HEK293 (cell line): ENCODE measurements at regions not wholly inside any gene's neighbourhood (a gene's known extent, or its start where the extent isn't known, plus 50 kb on each side); places are given as distances from the start of the nearest gene placed in this dataset.

Experiments used
- CTCF ChIA-PET: fragments of 350-600 bp; formaldehyde crosslinking; extraction: SDS; loops from one replicate; lab custom pipeline; 2021; ENCODE audit warnings: antibody characterized with exemption; lab: Yijun Ruan, JAX
- POLR2A ChIA-PET: fragments of 300-600 bp; formaldehyde crosslinking; extraction: SDS; loops from one replicate; lab custom pipeline; 2020; ENCODE audit warnings: antibody characterized with exemption, inconsistent platforms; lab: Yijun Ruan, JAX
- H3K27ac ChIP-seq: fragments of 200-500 bp; sonication (Bioruptor generic); 2 replicates; pipeline ENCODE4 v1.5.1; 2014; ENCODE audit warnings: low read depth, low read length, control low read depth, inconsistent platforms; ENCODE audit errors: extremely low read depth
- H3K36me3 ChIP-seq, 2 experiments: fragments of 200-500 bp in 1 of 2; sonication (Bioruptor generic) in 1 of 2; 1 replicate in 1 of 2; 2 replicates in 1 of 2; pipeline ENCODE4 v1.5.1; 2014 to 2017; ENCODE audit warnings: inconsistent platforms in 2 of 2, low read length in 2 of 2; ENCODE audit not compliant: control insufficient read depth in 2 of 2, insufficient read depth in 1 of 2
- H3K4me1 ChIP-seq: fragments of 200-500 bp; sonication (Bioruptor generic); 2 replicates; pipeline ENCODE4 v1.5.1; 2014; ENCODE audit warnings: mild to moderate bottlenecking, low read length, inconsistent platforms; ENCODE audit not compliant: control insufficient read depth, insufficient read depth
- H3K4me3 ChIP-seq: 2 replicates; pipeline ENCODE4 v1.5.1; 2011; ENCODE audit warnings: low read depth, mild to moderate bottlenecking, control low read depth, low read length, moderate library complexity
- H3K9me3 ChIP-seq: fragments of 200-500 bp; sonication (Bioruptor generic); 2 replicates; pipeline ENCODE4 v1.5.1; 2014; ENCODE audit warnings: low read depth, low read length, inconsistent platforms; ENCODE audit not compliant: control insufficient read depth, insufficient read depth
- GLIS2 ChIP-seq: fragments of 450-650 bp; formaldehyde crosslinking; IDR thresholded peaks from 2 replicates; pipeline ENCODE4 v1.5.1; 2016; ENCODE audit warnings: missing biosample characterization, missing genetic modification characterization
- INSM2 ChIP-seq: fragments of 450-650 bp; formaldehyde crosslinking; IDR thresholded peaks from 2 replicates; pipeline ENCODE4 v1.5.1; 2016; ENCODE audit warnings: missing biosample characterization, missing genetic modification characterization
- PATZ1 ChIP-seq: fragments of 450-650 bp; formaldehyde crosslinking; IDR thresholded peaks from 2 replicates; pipeline ENCODE4 v1.5.1; 2016; ENCODE audit warnings: missing biosample characterization, missing genetic modification characterization
- SETDB1 ChIP-seq: IDR thresholded peaks from one replicate; pipeline ENCODE4 v1.6.1; 2017; ENCODE audit warnings: mild to moderate bottlenecking, low read length, moderate library complexity, mixed read lengths; ENCODE audit not compliant: insufficient read length
- ZBTB1 ChIP-seq: fragments of 450-650 bp; formaldehyde crosslinking; IDR thresholded peaks from 2 replicates; pipeline ENCODE4 v1.5.1; 2016; ENCODE audit warnings: missing biosample characterization, missing genetic modification characterization
- ZBTB11 ChIP-seq: fragments of 450-650 bp; formaldehyde crosslinking; conservative IDR thresholded peaks from 2 replicates; pipeline ENCODE4 v1.5.1; 2016; ENCODE audit warnings: low read depth, missing biosample characterization, missing genetic modification characterization
- ZBTB48 ChIP-seq: fragments of 450-650 bp; formaldehyde crosslinking; IDR thresholded peaks from 2 replicates; pipeline ENCODE4 v1.5.1; 2016; ENCODE audit warnings: missing biosample characterization, missing genetic modification characterization
- ZEB2 ChIP-seq: fragments of 450-650 bp; formaldehyde crosslinking; IDR thresholded peaks from 2 replicates; pipeline ENCODE4 v1.5.1; 2016; ENCODE audit warnings: missing biosample characterization, missing genetic modification characterization
- ZNF10 ChIP-seq: fragments of 450-650 bp; formaldehyde crosslinking; IDR thresholded peaks from 2 replicates; pipeline ENCODE4 v1.5.1; 2017; ENCODE audit warnings: missing biosample characterization, missing genetic modification characterization
- ZNF140 ChIP-seq: fragments of 450-650 bp; formaldehyde crosslinking; IDR thresholded peaks from 2 replicates; pipeline ENCODE4 v1.5.1; 2016; ENCODE audit warnings: missing biosample characterization, missing genetic modification characterization
- ZNF16 ChIP-seq: fragments of 450-650 bp; formaldehyde crosslinking; IDR thresholded peaks from 2 replicates; pipeline ENCODE4 v1.5.1; 2016; ENCODE audit warnings: low read depth, missing biosample characterization, missing genetic modification characterization
- ZNF169 ChIP-seq: fragments of 450-650 bp; formaldehyde crosslinking; IDR thresholded peaks from 2 replicates; pipeline ENCODE4 v1.5.1; 2016; ENCODE audit warnings: missing biosample characterization, missing genetic modification characterization
- ZNF19 ChIP-seq: fragments of 450-650 bp; formaldehyde crosslinking; IDR thresholded peaks from 2 replicates; pipeline ENCODE4; 2016; ENCODE audit warnings: missing biosample characterization, missing genetic modification characterization, low read depth
- ZNF521 ChIP-seq: fragments of 450-650 bp; formaldehyde crosslinking; IDR thresholded peaks from 2 replicates; pipeline ENCODE4 v1.5.1; 2017; ENCODE audit warnings: missing biosample characterization, mild to moderate bottlenecking, missing genetic modification characterization
- ZNF548 ChIP-seq: fragments of 450-650 bp; formaldehyde crosslinking; IDR thresholded peaks from 2 replicates; pipeline ENCODE4 v1.5.1; 2016; ENCODE audit warnings: missing biosample characterization, missing genetic modification characterization
- ZNF747 ChIP-seq: fragments of 450-650 bp; formaldehyde crosslinking; IDR thresholded peaks from 2 replicates; pipeline ENCODE4 v1.5.1; 2016; ENCODE audit warnings: missing biosample characterization, missing genetic modification characterization
- ZNF776 ChIP-seq: fragments of 450-650 bp; formaldehyde crosslinking; IDR thresholded peaks from 2 replicates; pipeline ENCODE4 v1.5.0; 2017; ENCODE audit warnings: missing biosample characterization, missing genetic modification characterization, borderline replicate concordance
- ZNF777 ChIP-seq: fragments of 450-650 bp; formaldehyde crosslinking; IDR thresholded peaks from 2 replicates; pipeline ENCODE4 v1.5.1; 2017; ENCODE audit warnings: missing biosample characterization, missing genetic modification characterization, borderline replicate concordance
- ZNF830 ChIP-seq: fragments of 450-650 bp; IDR thresholded peaks from 2 replicates; pipeline ENCODE4 v1.5.0; 2018; ENCODE audit warnings: missing biosample characterization, missing genetic modification characterization, low read depth, mild to moderate bottlenecking, moderate library complexity
- ZNF843 ChIP-seq: fragments of 450-650 bp; formaldehyde crosslinking; IDR thresholded peaks from 2 replicates; pipeline ENCODE4 v1.5.1; 2016; ENCODE audit warnings: missing biosample characterization, missing genetic modification characterization
- ZSCAN16 ChIP-seq: fragments of 450-650 bp; formaldehyde crosslinking; IDR thresholded peaks from 2 replicates; pipeline ENCODE4 v1.5.1; 2016; ENCODE audit warnings: missing biosample characterization, missing genetic modification characterization
- ZSCAN4 ChIP-seq: fragments of 450-650 bp; formaldehyde crosslinking; IDR thresholded peaks from 2 replicates; pipeline ENCODE4 v1.5.1; 2017; ENCODE audit warnings: missing biosample characterization, missing genetic modification characterization

- Histone ChIP-seq H3K36me3 (no peaks in the 10 kb centered on the region), H3K4me3 (no peak overlapping the region), H3K4me1 (no peaks in the 10 kb centered on the region), H3K9me3 (no peaks in the 10 kb centered on the region; the same call in none of the 2 replicates), H3K27ac (no peak overlapping the region)
- TF ChIP-seq ZNF140 (tag by site-specific recombination) (no peak), ZEB2 (no peak), ZNF747 (no peak), ZSCAN16 (tag by site-specific recombination) (no peak), INSM2 (tag by site-specific recombination) (no peak), ZNF19 (tag by site-specific recombination) (no peak), ZSCAN4 (tag by site-specific recombination) (no peak), ZNF830 (no peak), ZNF521 (tag by site-specific recombination) (no peak)
- ChIA-PET POLR2A (no interaction called here), CTCF (interaction anchor here (0.6 kb wide), 1 partner anchor 1347 kb away, joined by 3 read pairs; no protein-coding TSS in a partner anchor)
Observed at GRCh38 chrX:112577146-112577545, 102.6 kb downstream of the LHFPL1 start.

GRCh38 chrX:112571388-112571787 lies 108.3 kb downstream of the LHFPL1 start:
- CTCF ChIA-PET = no interaction called here
- Histone ChIP-seq H3K4me1 (no peaks in the 10 kb centered on the region), H3K4me3 (no peak overlapping the region), H3K27ac (no peak overlapping the region), H3K36me3 (no peaks in the 10 kb centered on the region), H3K9me3 (no peaks in the 10 kb centered on the region)
- POLR2A ChIA-PET = no interaction called here
- TF ChIP-seq SETDB1 = no peak
- no peak for TF ChIP-seq ZNF776 (tag by site-specific recombination)
- TF ChIP-seq ZBTB1 (tag by site-specific recombination) = no peak
- no peak for TF ChIP-seq PATZ1 (tag by site-specific recombination)
- TF ChIP-seq ZNF521 (tag by site-specific recombination) = no peak
- no peak for TF ChIP-seq ZNF169 (tag by site-specific recombination)
- no peak for TF ChIP-seq ZNF10 (tag by site-specific recombination)
- TF ChIP-seq ZBTB11 = no peak
- TF ChIP-seq ZNF843 (tag by site-specific recombination) = no peak
- no peak for TF ChIP-seq ZNF548
- TF ChIP-seq ZBTB48 (tag by site-specific recombination) = no peak
- TF ChIP-seq GLIS2 (tag by site-specific recombination) = no peak
- TF ChIP-seq ZNF16 (tag by site-specific recombination) = no peak
- no peak for TF ChIP-seq ZNF777 (tag by site-specific recombination)
